ENCODE measurements at regions not wholly inside any gene's neighbourhood (a gene's known extent, or its start where the extent isn't known, plus 50 kb on each side); places are given as distances from the start of the nearest gene placed in this dataset.

DNA sequence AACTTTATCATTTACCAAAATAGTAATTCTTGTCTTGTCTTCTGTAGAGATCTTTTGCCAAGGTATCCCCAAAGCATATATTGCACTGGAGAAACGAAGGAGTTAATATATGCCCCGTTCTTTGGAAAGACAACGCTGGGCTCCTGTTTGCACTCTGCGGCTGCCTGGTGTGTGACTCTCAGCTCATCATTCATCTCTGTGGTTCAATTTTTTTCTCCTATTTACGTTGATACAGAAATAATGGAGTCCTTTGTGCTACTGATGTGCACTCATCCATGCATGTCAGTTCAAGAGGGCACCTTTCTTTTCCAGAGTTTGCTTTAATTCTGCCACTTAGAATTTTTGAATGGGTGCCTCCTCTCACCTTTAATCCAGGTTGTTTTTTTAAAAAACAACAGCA, 655.5 kb downstream of the DCDC2C start:
- no peaks in the 10 kb centered on the region for H3K27me3 Mint-ChIP-seq
- no peaks in the 10 kb centered on the region for H3K36me3 Mint-ChIP-seq (ENCODE audit: low read depth)
- no peak overlapping the region for H3K27ac Mint-ChIP-seq
- no peak overlapping the region for H3K4me3 Mint-ChIP-seq
- ChIA-PET POLR2A (no interaction called here), CTCF (no interaction called here)
- H3K4me1 Mint-ChIP-seq = no peaks in the 10 kb centered on the region
- peaks cover 3% of the 10 kb centered on the region for H3K9me3 Mint-ChIP-seq
- DNase-seq = no peak

DNA sequence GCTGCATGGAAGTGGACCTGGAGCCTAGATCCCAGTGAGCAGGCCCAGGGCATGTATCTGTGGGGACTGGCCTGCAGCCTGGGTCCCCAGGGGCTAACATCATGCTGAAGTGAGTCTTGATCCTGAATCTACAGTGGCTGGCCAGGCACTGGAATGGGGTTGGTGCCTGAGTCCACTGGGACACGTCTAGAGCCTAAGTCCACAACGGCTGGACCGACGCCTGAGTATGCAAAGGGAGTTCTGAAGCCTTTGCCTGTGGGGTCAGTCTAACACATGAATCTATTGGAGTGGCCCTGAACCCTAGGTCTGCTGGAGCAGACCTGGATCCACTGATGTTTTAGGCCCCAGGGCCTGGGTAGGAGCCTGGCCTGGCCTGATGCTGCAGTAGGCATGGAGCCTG, 665.5 kb downstream of the DCDC2C start:
- Mint-ChIP-seq H3K4me1 (no peaks in the 10 kb centered on the region), H3K9me3 (peaks cover 16% of the 10 kb centered on the region), H3K27me3 (no peaks in the 10 kb centered on the region), H3K36me3 (ENCODE audit: low read depth) (no peaks in the 10 kb centered on the region), H3K4me3 (no peak overlapping the region), H3K27ac (no peak overlapping the region)
- ChIA-PET POLR2A (no interaction called here), CTCF (no interaction called here)
- no peak for DNase-seq

DNA sequence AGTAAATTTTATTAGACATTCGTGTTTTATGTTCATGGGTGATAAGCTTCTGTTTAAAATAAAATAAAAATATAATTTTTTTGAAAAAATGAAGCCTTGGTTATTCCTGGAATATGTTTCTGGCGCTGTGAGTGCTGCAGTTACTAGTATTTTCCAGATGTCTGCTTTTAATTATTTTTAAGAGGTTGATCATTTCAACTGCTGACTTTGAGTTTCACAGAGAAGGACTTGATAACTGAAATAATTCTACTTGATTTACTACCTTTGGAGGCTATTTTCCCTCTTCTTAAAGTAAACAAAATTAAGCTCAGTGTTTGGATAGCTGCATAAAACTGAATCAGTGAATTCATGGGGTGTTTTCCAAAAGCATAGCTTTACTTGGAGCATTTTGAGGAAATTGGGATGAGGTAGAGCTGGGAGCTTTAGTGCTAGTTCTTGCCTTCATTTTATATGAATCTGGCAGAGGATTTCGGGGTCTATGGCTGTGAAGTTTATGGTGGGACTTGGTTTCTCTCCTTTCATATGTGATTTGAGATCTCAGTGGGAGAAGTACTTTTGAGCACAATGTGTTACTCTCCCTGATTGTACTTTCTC, 666.5 kb downstream of the DCDC2C start:
- POLR2A ChIA-PET = no interaction called here
- Mint-ChIP-seq H3K4me3 (no peak overlapping the region), H3K36me3 (ENCODE audit: low read depth) (no peaks in the 10 kb centered on the region), H3K27ac (no peak overlapping the region), H3K27me3 (no peaks in the 10 kb centered on the region), H3K4me1 (no peaks in the 10 kb centered on the region), H3K9me3 (peaks cover 18% of the 10 kb centered on the region)
- CTCF ChIA-PET = no interaction called here
- no peak for DNase-seq

DNA sequence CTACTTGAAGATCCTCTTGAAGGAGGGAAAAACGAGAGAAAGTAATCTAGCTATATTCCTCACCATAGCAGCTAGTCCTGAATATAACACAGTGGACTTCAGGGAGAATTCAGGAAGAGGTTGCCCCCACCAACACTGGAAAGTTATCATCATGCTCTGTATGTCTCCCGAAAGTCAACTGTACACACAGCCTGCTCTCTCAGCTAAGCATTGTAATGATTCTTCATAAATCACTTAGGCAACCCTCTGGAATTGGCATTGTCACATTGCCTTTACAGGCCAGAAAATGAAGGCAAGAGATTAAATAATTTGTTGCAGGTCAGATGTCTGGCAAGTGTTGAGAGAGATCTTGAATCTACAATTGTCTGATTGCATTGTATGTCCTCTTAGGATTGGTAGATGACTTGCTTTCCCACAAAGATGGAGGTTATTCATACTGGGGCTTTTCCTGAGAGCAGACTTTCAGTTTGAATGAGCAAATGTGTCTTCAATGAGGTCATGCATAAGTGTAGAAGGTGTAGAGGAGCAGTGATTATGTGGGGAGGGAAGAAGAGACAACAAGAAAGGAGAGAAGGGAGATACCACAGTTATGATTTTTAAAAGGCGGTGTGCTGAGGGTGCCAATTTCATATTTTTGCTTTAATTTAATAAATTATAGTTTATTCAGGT, 667.2 kb downstream of the DCDC2C start:
- Mint-ChIP-seq H3K9me3 (peaks cover 19% of the 10 kb centered on the region), H3K4me1 (no peaks in the 10 kb centered on the region), H3K27me3 (no peaks in the 10 kb centered on the region), H3K36me3 (ENCODE audit: low read depth) (no peaks in the 10 kb centered on the region), H3K27ac (no peak overlapping the region), H3K4me3 (no peak overlapping the region)
- ChIA-PET POLR2A (no interaction called here), CTCF (no interaction called here)
- DNase-seq = no peak

DNA sequence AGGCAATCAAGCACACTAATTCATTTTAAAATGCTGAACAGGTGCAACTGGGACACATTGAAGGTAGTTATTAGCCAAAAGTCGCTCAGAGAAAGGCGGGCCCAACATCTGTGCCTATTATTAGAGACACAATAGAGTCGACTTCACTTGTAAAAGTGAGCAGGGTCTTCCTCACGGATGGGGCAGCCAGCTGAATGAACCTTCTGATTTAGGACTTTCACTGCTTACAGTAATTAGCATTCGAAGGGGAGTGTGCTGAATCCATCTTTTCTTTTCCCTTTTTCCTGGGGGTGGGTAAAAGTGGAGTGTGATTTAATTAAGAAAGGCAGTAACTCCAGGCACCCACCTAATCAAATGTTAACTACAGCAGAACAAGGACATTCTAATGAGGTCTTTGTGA, 677.7 kb downstream of the DCDC2C start:
- no peak for DNase-seq
- Mint-ChIP-seq H3K27me3 (no peaks in the 10 kb centered on the region), H3K36me3 (ENCODE audit: low read depth) (no peaks in the 10 kb centered on the region), H3K4me1 (no peaks in the 10 kb centered on the region), H3K4me3 (no peak overlapping the region), H3K27ac (no peak overlapping the region), H3K9me3 (peaks cover 10% of the 10 kb centered on the region)
- ChIA-PET POLR2A (no interaction called here), CTCF (no interaction called here)

DNA sequence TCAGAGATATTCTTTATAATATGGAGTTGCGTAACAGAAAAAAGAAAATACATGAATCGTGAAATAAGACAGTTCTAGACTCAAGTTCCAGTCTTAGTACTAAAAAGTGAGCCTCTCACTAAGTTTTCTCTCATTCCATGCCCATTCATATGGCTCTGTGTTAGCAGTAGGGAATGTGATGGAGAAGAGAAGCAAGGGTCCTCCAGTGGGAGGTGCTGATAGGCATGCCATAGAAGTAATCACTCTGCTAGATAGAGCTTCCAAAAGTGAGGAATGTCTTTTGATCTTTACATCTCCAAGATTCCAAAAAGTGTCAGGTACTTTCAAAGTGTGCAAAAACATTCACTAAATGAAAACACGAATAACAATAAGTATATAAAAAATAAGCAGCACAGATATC, 678.4 kb downstream of the DCDC2C start:
- no peak overlapping the region for H3K4me3 Mint-ChIP-seq
- H3K27ac Mint-ChIP-seq = no peak overlapping the region
- no peak for DNase-seq
- peaks cover 8% of the 10 kb centered on the region for H3K9me3 Mint-ChIP-seq
- H3K4me1 Mint-ChIP-seq = no peaks in the 10 kb centered on the region
- CTCF ChIA-PET = no interaction called here
- no peaks in the 10 kb centered on the region for H3K36me3 Mint-ChIP-seq (ENCODE audit: low read depth)
- POLR2A ChIA-PET = no interaction called here
- no peaks in the 10 kb centered on the region for H3K27me3 Mint-ChIP-seq

DNA sequence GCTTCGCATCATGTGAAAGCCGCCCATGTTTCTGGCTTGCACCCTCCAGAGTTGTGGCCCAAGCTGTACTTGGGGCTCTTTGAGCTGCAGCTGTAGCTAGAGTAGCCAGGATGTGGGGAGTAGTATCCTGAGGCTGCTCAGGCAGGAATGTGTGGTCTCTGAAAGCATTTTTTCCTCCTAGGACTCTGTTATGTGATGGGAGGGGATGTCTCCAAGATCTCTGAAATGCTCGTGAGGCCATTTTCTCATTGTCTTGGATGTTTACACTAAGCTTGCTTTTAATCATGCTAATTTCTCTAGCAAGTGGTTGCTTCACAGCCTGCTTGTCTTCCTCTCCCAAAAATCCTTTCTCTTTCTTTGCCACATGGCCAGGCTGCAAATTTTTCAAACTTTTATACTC, 687.6 kb downstream of the DCDC2C start:
- Mint-ChIP-seq H3K4me3 (no peak overlapping the region), H3K9me3 (peaks cover 5% of the 10 kb centered on the region), H3K27ac (no peak overlapping the region), H3K4me1 (no peaks in the 10 kb centered on the region), H3K27me3 (no peaks in the 10 kb centered on the region), H3K36me3 (ENCODE audit: low read depth) (no peaks in the 10 kb centered on the region)
- POLR2A ChIA-PET = no interaction called here
- no peak for DNase-seq
- CTCF ChIA-PET = no interaction called here

DNA sequence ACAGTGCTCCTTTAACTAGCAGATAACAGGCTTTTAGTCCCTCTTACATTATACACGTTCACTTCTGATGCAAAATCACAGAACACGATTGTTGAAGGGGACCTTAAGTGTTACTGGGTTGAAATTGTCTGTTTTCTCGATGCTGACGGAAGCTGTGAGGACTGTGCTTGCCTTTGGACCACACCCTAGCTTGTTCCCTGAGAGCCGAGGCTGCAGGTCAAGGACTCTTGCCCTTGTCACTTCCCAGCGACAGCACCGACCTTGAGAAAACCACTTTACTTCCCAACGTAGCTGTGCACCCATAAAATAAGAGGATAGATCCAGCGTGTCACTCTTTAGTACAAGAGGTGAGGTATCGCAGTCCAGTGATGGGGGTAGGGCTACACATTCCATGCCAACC, 701.0 kb downstream of the DCDC2C start:
- ChIA-PET CTCF (no interaction called here), POLR2A (no interaction called here)
- peaks cover 19% of the 10 kb centered on the region for H3K9me3 Mint-ChIP-seq
- H3K4me1 Mint-ChIP-seq = no peaks in the 10 kb centered on the region
- H3K36me3 Mint-ChIP-seq (ENCODE audit: low read depth) = no peaks in the 10 kb centered on the region
- no peak overlapping the region for H3K27ac Mint-ChIP-seq
- no peaks in the 10 kb centered on the region for H3K27me3 Mint-ChIP-seq
- no peak overlapping the region for H3K4me3 Mint-ChIP-seq
- no peak for DNase-seq

DNA sequence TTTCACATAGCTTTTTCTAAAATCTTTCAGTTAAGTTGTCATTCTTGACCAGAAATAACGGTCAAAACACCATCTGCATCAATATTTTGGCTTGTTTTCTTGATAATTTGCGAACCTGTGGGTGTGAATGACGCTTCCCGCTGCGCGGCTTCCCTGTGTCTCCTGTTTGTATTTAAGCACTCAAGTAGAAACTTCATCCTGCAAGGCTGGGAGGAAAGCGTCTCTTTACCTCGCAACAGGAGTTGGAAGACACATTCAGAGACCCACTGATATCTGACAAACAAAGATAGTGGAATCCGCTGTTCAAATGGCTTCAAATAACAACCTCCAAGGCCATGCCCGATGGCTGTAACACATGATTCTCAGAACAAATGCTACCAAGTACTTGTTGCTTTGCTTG, 704.9 kb downstream of the DCDC2C start:
- Mint-ChIP-seq H3K4me3 (no peak overlapping the region), H3K4me1 (no peaks in the 10 kb centered on the region), H3K9me3 (peaks cover 21% of the 10 kb centered on the region), H3K27ac (no peak overlapping the region), H3K36me3 (ENCODE audit: low read depth) (no peaks in the 10 kb centered on the region), H3K27me3 (no peaks in the 10 kb centered on the region)
- CTCF ChIA-PET = no interaction called here
- POLR2A ChIA-PET = no interaction called here
- no peak for DNase-seq

DNA sequence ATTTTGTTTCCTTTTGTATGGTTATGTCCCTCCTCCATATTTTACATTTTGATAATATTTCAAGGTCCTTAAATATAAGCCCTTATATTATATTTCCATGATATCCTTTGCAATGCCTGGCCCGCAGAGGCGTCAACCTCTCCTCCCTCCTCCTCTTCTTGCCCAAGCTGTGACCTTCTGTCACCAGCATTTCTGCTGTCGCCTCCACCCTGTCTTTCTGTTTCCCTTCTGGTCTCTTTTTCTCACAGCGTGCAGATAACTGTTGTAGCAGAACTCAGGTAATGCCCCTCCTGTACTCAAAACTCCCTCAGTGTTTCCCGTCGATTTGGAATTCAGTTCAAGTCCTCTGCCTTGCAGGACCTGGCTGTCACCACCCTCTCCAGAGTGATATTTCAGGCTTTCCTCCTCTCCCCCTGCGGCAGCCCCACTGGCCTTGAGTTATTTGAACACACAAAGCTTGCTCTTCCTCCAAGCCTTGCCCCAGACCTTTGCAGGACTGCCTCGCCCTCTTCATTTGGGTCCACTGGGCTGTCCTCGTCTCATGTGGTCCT, 709.3 kb downstream of the DCDC2C start:
- Mint-ChIP-seq H3K4me3 (no peak overlapping the region), H3K9me3 (peaks cover 9% of the 10 kb centered on the region), H3K36me3 (ENCODE audit: low read depth) (no peaks in the 10 kb centered on the region), H3K27ac (no peak overlapping the region), H3K4me1 (no peaks in the 10 kb centered on the region), H3K27me3 (no peaks in the 10 kb centered on the region)
- POLR2A ChIA-PET = no interaction called here
- CTCF ChIA-PET = no interaction called here
- DNase-seq = no peak

DNA sequence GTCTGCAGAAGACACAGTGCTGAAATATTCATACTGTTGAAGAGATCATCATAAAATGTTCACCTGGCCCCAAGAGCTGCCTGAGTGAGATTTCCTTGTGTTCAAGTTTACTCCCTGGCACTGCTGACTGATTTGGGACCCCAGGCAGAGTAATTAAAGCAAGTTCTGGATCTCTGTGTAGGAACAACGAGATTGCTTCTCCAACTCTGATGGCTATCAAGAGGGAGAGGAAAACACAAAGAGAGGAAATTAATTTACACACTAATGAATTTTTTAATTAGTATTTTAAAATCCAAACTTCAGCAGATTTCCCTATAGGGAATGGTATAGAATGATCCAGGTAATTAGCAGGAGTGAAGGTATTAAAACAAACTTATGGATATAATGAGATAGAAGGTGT, 711.8 kb downstream of the DCDC2C start:
- Mint-ChIP-seq H3K36me3 (ENCODE audit: low read depth) (no peaks in the 10 kb centered on the region), H3K27me3 (no peaks in the 10 kb centered on the region), H3K4me1 (no peaks in the 10 kb centered on the region), H3K9me3 (peaks cover 9% of the 10 kb centered on the region), H3K4me3 (no peak overlapping the region), H3K27ac (no peak overlapping the region)
- POLR2A ChIA-PET = no interaction called here
- no peak for DNase-seq
- CTCF ChIA-PET = no interaction called here

DNA sequence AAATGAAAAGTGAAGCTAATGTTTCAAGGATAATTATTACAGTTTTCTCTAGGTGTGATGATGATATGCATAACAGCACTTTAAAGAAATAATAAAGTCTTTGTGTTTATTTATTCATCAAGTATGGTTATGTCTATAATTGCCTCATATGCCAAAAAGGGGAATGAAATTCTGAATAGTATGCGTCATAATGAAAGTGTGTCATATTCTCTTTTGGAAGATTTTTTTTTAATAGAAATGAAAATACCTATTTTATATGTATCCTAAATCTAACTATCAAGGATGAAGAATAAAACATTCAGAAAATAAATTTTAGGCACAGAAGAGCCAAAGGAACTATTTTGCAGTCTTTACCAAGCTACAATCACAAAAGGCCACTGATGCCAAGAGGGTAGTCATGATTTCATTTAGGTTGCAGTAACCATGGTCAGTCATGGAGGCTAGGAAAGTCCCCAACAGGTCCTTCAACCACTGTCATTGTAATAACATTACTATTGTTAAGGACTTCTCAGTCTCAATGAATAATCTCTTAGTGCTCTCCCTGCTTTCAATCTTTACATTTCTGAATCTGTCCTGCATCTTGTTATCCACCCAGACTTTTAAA, 712.5 kb downstream of the DCDC2C start:
- no peak for DNase-seq
- POLR2A ChIA-PET = no interaction called here
- Mint-ChIP-seq H3K27ac (no peak overlapping the region), H3K9me3 (peaks cover 6% of the 10 kb centered on the region), H3K27me3 (no peaks in the 10 kb centered on the region), H3K4me1 (no peaks in the 10 kb centered on the region), H3K4me3 (no peak overlapping the region), H3K36me3 (ENCODE audit: low read depth) (no peaks in the 10 kb centered on the region)
- CTCF ChIA-PET = no interaction called here

DNA sequence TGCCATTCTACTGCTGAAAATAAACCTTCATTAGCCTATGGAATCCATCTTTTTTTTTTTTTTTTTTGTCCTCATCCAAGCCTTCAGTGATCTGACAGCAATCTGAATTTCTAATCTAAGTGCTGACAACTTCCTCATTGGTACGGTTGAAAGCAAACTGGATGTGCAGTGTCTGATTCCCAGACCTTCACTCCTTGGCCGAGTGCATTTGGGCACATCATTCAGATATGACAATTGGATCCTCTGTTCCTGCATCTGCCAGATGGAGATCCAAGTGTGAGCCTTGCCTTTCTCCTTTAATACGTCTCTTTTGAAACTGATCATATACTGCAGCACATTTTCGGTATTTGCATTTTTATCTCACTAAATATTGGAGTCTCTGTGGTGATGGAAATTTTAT, 713.1 kb downstream of the DCDC2C start:
- no peaks in the 10 kb centered on the region for H3K4me1 Mint-ChIP-seq
- H3K36me3 Mint-ChIP-seq (ENCODE audit: low read depth) = no peaks in the 10 kb centered on the region
- no peak overlapping the region for H3K27ac Mint-ChIP-seq
- ChIA-PET POLR2A (no interaction called here), CTCF (no interaction called here)
- no peak for DNase-seq
- H3K27me3 Mint-ChIP-seq = no peaks in the 10 kb centered on the region
- peaks cover 9% of the 10 kb centered on the region for H3K9me3 Mint-ChIP-seq
- H3K4me3 Mint-ChIP-seq = no peak overlapping the region

DNA sequence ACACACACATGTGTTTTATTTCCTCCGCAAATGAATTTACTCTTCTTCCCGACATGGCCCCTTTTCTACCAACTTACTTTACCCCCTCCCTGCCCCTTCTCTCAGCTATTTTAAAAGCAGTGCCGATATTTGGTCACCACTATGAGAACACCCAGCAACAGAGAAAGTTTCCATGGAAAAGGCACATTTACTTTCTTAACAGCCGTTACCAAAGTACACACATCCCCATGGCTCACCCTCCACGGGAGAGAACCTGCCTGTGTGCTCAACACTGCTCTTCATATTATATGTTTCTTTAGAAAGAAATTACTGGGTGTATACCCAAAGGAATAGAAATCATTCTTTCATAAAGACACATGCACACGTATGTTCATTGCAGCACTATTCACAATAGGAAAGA, 714.4 kb downstream of the DCDC2C start:
- ChIA-PET POLR2A (no interaction called here), CTCF (no interaction called here)
- H3K9me3 Mint-ChIP-seq = peaks cover 8% of the 10 kb centered on the region
- H3K4me3 Mint-ChIP-seq = no peak overlapping the region
- H3K27ac Mint-ChIP-seq = no peak overlapping the region
- H3K27me3 Mint-ChIP-seq = no peaks in the 10 kb centered on the region
- DNase-seq = no peak
- no peaks in the 10 kb centered on the region for H3K36me3 Mint-ChIP-seq (ENCODE audit: low read depth)
- no peaks in the 10 kb centered on the region for H3K4me1 Mint-ChIP-seq
